Hypothalamus (tissue), 51 donors: ENCODE measurements at regions not wholly inside any gene's neighbourhood (a gene's known extent, or its start where the extent isn't known, plus 50 kb on each side); places are given as distances from the start of the nearest gene placed in this dataset.
"Not testable (repeated sequence)": the region's sequence is repeated elsewhere in the genome, so short reads cannot be mapped to it uniquely, and the experiment has no call there.

ENCODE experiments used
- DNase-seq, 51 donors: peaks; one replicate each; lab custom pipeline; 2025; lab: John Stamatoyannopoulos, UW

GRCh38 chr2:16104315-16104948 is 164.1 kb downstream of the MYCN start:
- DNase-seq: no peak

GRCh38 chr2:16103614-16104314 is 163.4 kb downstream of the MYCN start:
- no peak for DNase-seq

- no peak for DNase-seq
These were observed 162.6 kb downstream of the MYCN start for GRCh38 chr2:16102976-16103380.

GRCh38 chr2:16102358-16102975 is 162.1 kb downstream of the MYCN start:
- no peak for DNase-seq

- no peak for DNase-seq
These were observed 160.8 kb downstream of the MYCN start for GRCh38 chr2:16101196-16101595.

- DNase-seq: no peak
These were observed 159.7 kb downstream of the MYCN start for GRCh38 chr2:16100006-16100405.

- no peak for DNase-seq
These were observed 159.0 kb downstream of the MYCN start for GRCh38 chr2:16099326-16099725.

- no peak for DNase-seq
These were observed 156.6 kb downstream of the MYCN start for GRCh38 chr2:16096962-16097361.

GRCh38 chr2:16095483-16095882 is 155.1 kb downstream of the MYCN start:
- DNase-seq: not testable (repeated sequence)

- DNase-seq: no peak
These were observed 154.5 kb downstream of the MYCN start for GRCh38 chr2:16094811-16095210.

GRCh38 chr2:16093639-16094529 is 153.5 kb downstream of the MYCN start:
- peak in 2 of 51 donors; percentile 5 to 28 for DNase-seq

GRCh38 chr2:16092861-16093638 is 152.7 kb downstream of the MYCN start:
- DNase-seq: no peak

- no peak for DNase-seq
These were observed 151.4 kb downstream of the MYCN start for GRCh38 chr2:16091576-16092282.

GRCh38 chr2:16090650-16091575 is 150.6 kb downstream of the MYCN start:
- no peak for DNase-seq

GRCh38 chr2:16089491-16089890 is 149.1 kb downstream of the MYCN start:
- DNase-seq: not testable (repeated sequence)

- no peak for DNase-seq
These were observed 148.4 kb downstream of the MYCN start for GRCh38 chr2:16088802-16089112.

GRCh38 chr2:16088035-16088801 is 147.9 kb downstream of the MYCN start:
- no peak for DNase-seq

GRCh38 chr2:16086136-16086535 is 145.8 kb downstream of the MYCN start:
- DNase-seq: not testable (repeated sequence)
